SK-N-MC (cell line): ENCODE measurements at regions not wholly inside any gene's neighbourhood (a gene's known extent, or its start where the extent isn't known, plus 50 kb on each side); places are given as distances from the start of the nearest gene placed in this dataset.

Experiments used
- EZH2 ChIP-seq: fragments of 200-600 bp; sonication (generic); IDR thresholded peaks from one replicate; pipeline ENCODE4 v1.6.1; 2017; ENCODE audit warnings: antibody characterized with exemption
- FOXP2 ChIP-seq: optimal IDR thresholded peaks from 2 replicates; pipeline ENCODE3; 2011; ENCODE audit warnings: mild to moderate bottlenecking, moderate library complexity; ENCODE audit not compliant: insufficient read depth; ENCODE audit errors: extremely low read length, control extremely low read depth
- POLR2AphosphoS5 ChIP-seq: IDR thresholded peaks from 2 replicates; pipeline ENCODE4 v1.6.1; 2012; ENCODE audit warnings: mild to moderate bottlenecking, low read depth, low read length, borderline replicate concordance

- TF ChIP-seq POLR2AphosphoS5 (no peak), EZH2 (no peak), FOXP2 (no peak)
Measured at GRCh38 chr10:25683344-25683743, 250.7 kb upstream of the MYO3A start.
